Astrocyte (in vitro differentiated cells and primary cell): ENCODE measurements at regions not wholly inside any gene's neighbourhood (a gene's known extent, or its start where the extent isn't known, plus 50 kb on each side); places are given as distances from the start of the nearest gene placed in this dataset.

Experiments
- CTCF ChIP-seq: IDR thresholded peaks from 2 replicates; pipeline ENCODE4 v1.5.1; 2011; ENCODE audit warnings: low read depth, mild to moderate bottlenecking, inconsistent platforms, low read length, moderate library complexity; ENCODE audit not compliant: insufficient read depth
- EZH2 ChIP-seq: IDR thresholded peaks from 2 replicates; pipeline ENCODE4 v1.6.1; 2012; ENCODE audit warnings: mild to moderate bottlenecking, low read length, inconsistent platforms; ENCODE audit not compliant: insufficient read depth

- no peak for TF ChIP-seq CTCF
- no peak for TF ChIP-seq EZH2
Measured at GRCh38 chr6:6975459-6976111, 132.2 kb upstream of the RREB1 start.
